NT2/D1 (cell line): ENCODE measurements at regions not wholly inside any gene's neighbourhood (a gene's known extent, or its start where the extent isn't known, plus 50 kb on each side); places are given as distances from the start of the nearest gene placed in this dataset.
A peak's percentile ranks its signal among the peaks of the same experiment; 100 is the strongest.
"Not testable (repeated sequence)": the region's sequence is repeated elsewhere in the genome, so short reads cannot be mapped to it uniquely, and the experiment has no call there.

ENCODE experiments used
- DNase-seq: peaks from one replicate; pipeline ENCODE4 v3.0.0-alpha.2; 2011; ENCODE audit warnings: low read depth, low spot score
- H3K27me3 ChIP-seq: 2 replicates; pipeline ENCODE4 v1.6.0; 2011; ENCODE audit warnings: mild to moderate bottlenecking; ENCODE audit not compliant: insufficient read length, insufficient read depth
- H3K36me3 ChIP-seq: 2 replicates; pipeline ENCODE4 v1.6.1; 2011; ENCODE audit warnings: mild to moderate bottlenecking, low read length, mixed read lengths; ENCODE audit not compliant: insufficient read depth, insufficient read length
- H3K4me1 ChIP-seq: 2 replicates; pipeline ENCODE4 v1.5.1; 2011; ENCODE audit not compliant: insufficient read depth, insufficient read length
- H3K4me3 ChIP-seq: 2 replicates; pipeline ENCODE4 v1.5.1; 2011; ENCODE audit warnings: low read depth; ENCODE audit not compliant: insufficient read length
- H3K9ac ChIP-seq: 2 replicates; pipeline ENCODE4 v1.6.0; 2011; ENCODE audit warnings: low read depth; ENCODE audit not compliant: insufficient read length
- H3K9me3 ChIP-seq: 2 replicates; pipeline ENCODE4 v1.5.1; 2011; ENCODE audit warnings: mild to moderate bottlenecking, low read length; ENCODE audit not compliant: insufficient read depth
- SUZ12 ChIP-seq: IDR thresholded peaks from 2 replicates; pipeline ENCODE4 v1.6.1; 2011; ENCODE audit not compliant: insufficient read length, insufficient read depth; ENCODE audit errors: extremely low read depth
- YY1 ChIP-seq: IDR thresholded peaks from 2 replicates; pipeline ENCODE4 v1.6.1; 2011; ENCODE audit not compliant: insufficient read length, insufficient read depth
- ZNF274 ChIP-seq: IDR thresholded peaks from 2 replicates; pipeline ENCODE4 v1.6.1; 2011; ENCODE audit warnings: mild to moderate bottlenecking, low read depth, low read length

DNA sequence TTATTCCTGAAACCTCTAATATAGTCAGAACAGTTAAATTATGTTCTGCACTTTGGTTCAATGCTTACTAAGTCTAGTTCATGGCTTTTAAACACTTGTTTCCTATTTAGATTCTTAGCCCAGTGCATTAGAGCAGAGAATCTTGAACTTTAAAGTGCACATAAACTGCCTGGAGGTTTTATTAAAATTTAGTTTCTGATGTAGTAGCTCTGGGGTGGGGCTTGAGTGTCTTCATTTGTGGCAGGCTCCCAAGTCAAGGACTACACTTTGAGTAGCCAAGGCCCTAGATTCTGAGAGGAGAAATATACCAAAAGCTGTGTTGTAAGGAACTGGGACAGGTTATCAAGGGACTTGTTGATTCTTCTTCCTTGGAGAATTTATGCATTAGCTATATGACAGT lies 1604.2 kb downstream of the KHDRBS2 start:
- Histone ChIP-seq H3K9ac (no peak overlapping the region), H3K9me3 (no peaks in the 10 kb centered on the region), H3K4me1 (no peaks in the 10 kb centered on the region), H3K36me3 (no peaks in the 10 kb centered on the region), H3K4me3 (no peak overlapping the region), H3K27me3 (no peaks in the 10 kb centered on the region)
- no peak for DNase-seq
- no peak for TF ChIP-seq YY1
- TF ChIP-seq SUZ12, result no peak
- no peak for TF ChIP-seq ZNF274

DNA sequence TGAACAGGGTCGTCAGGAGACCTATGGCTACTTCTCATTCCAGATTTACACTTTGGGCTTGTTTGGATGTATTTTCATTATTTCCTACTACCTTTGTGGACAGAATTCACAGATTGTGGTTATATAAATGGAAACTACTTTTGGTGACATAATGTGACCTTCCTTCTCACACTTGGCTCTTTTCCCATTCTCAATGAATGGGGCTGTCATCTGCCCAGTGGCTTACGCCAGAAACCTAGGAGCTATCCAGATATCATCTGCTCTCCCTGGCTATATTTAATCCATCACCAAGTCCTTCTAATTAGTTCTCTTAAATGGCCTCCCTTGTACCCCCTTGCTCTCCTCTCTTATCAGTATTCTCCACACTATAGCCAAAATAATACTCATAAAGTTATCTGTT lies 1606.8 kb downstream of the KHDRBS2 start:
- no peaks in the 10 kb centered on the region for H3K27me3 ChIP-seq
- H3K9ac ChIP-seq, result no peak overlapping the region
- DNase-seq, result no peak
- H3K9me3 ChIP-seq, result no peaks in the 10 kb centered on the region
- TF ChIP-seq ZNF274, result no peak
- no peak for TF ChIP-seq YY1
- no peak for TF ChIP-seq SUZ12
- no peaks in the 10 kb centered on the region for H3K36me3 ChIP-seq
- no peak overlapping the region for H3K4me3 ChIP-seq
- H3K4me1 ChIP-seq, result no peaks in the 10 kb centered on the region

DNA sequence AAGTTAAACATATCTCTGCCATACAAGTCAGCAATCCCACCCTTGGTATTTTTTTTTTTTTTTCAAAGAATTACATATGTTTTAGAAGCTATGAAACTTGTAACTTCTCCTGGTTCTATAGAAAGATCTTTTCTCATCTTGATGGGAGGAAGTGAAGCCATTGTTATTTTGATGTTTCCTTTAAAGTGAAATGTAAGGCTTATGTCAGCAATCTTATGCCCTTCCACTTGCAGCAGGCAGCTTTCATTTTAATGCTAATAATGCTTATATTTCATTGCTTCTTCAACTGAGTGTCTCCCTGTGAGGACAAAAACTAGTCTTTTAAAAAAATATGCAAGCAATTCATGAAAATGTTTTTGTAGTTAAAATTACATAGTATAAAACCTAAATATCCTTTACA lies 1614.7 kb downstream of the KHDRBS2 start:
- H3K4me1 ChIP-seq, result no peaks in the 10 kb centered on the region
- no peak overlapping the region for H3K9ac ChIP-seq
- H3K4me3 ChIP-seq, result no peak overlapping the region
- no peaks in the 10 kb centered on the region for H3K9me3 ChIP-seq
- peak; percentile 6 for DNase-seq
- H3K36me3 ChIP-seq, result no peaks in the 10 kb centered on the region
- H3K27me3 ChIP-seq, result no peaks in the 10 kb centered on the region
- no peak for TF ChIP-seq YY1
- no peak for TF ChIP-seq SUZ12

DNA sequence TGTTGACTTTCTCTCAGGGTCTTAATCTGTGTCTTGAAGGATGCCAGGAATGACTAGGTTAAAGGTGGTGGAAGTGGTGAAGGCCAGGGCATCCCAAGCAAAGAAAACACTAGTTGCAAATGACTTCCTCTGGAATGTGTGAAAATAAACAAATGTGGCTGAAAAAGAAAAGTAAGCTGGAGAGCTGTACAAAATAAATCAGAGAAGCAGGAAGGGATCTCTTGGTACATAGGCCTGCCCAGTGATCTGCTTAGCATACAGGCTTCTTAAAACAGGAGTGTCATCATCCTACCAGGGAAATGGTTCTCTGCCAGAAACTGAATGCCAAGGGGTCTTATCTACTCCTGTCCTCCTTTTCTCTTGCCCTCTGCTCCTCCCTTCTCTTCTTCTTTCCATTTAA lies 1616.0 kb downstream of the KHDRBS2 start:
- no peak for TF ChIP-seq ZNF274
- no peak for TF ChIP-seq YY1
- TF ChIP-seq SUZ12, result no peak
- H3K4me3 ChIP-seq, result no peak overlapping the region
- no peaks in the 10 kb centered on the region for H3K9me3 ChIP-seq

DNA sequence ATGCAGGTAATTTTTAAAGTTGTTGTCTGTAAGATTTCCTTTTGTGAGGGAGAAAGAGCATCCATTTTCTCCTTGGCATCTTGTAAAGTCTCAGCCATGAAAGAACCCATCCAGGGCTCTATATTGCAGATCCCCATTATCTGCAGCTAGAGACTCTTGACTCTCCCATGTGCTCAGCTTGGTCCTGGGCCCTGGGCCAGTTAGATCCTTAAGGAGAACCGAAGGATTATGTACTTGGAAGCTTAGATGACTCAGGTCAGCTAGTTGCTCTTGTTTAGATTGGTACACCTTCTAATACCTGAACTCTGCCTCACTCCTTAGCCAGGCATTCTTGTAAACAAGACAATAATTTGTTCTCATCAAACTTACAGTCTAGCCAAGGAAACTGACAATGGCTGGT lies 1617.6 kb downstream of the KHDRBS2 start:
- Histone ChIP-seq H3K9me3 (no peaks in the 10 kb centered on the region), H3K27me3 (no peaks in the 10 kb centered on the region), H3K9ac (no peak overlapping the region), H3K36me3 (no peaks in the 10 kb centered on the region), H3K4me3 (no peak overlapping the region), H3K4me1 (no peaks in the 10 kb centered on the region)
- no peak for DNase-seq
- no peak for TF ChIP-seq SUZ12
- no peak for TF ChIP-seq YY1
- TF ChIP-seq ZNF274, result no peak

More for the DNA sequence above, 1616.0 kb downstream of the KHDRBS2 start:
- DNase-seq, result no peak
- Histone ChIP-seq H3K4me1 (no peaks in the 10 kb centered on the region), H3K36me3 (no peaks in the 10 kb centered on the region), H3K9ac (no peak overlapping the region), H3K27me3 (no peaks in the 10 kb centered on the region)

DNA sequence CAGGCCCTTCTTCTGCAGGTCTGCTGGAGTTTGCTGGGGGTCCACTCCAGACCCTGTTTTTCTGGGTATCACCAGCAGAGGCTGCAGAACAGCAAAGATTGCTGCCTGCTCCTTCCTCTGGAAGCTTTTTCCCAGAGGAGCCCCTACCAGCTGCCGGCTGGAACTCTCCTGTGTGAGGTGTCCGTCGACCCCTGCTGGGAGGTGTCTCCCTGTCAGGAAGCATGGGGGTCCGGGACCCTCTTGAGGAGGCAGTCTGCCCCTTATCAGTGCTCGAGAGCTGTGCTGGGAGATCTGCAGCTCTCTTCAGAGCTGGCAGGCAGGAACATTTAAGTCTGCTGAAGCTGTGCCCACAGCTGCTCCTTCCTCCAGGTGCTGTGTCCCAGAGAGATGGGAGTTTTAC lies 1622.8 kb downstream of the KHDRBS2 start:
- H3K36me3 ChIP-seq, H3K4me3 ChIP-seq, H3K27me3 ChIP-seq, DNase-seq, H3K9me3 ChIP-seq, H3K9ac ChIP-seq, H3K4me1 ChIP-seq: not testable (repeated sequence)

DNA sequence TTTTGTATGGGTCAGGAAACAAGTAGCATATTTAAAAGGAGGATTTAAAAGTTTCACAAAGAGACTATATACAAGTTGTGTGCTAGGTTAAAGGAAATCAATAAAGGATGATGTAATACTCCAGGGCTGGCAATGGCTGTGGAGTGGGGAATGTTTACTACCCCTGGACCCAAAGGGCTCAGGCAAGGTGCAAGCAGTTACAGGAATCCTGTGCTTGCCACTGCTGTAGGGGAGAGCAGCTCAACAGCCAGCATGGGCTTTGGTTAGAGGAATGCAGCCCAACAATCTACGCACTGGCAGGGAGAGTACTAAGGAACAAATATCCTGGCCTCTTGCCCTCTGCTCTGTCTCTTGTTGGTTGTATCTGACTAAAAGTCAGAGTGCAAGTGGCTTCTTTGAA lies 1642.2 kb downstream of the KHDRBS2 start:
- Histone ChIP-seq H3K4me1 (no peaks in the 10 kb centered on the region), H3K9ac (no peak overlapping the region), H3K27me3 (no peaks in the 10 kb centered on the region), H3K9me3 (no peaks in the 10 kb centered on the region), H3K4me3 (no peak overlapping the region), H3K36me3 (no peaks in the 10 kb centered on the region)
- DNase-seq, result no peak
- TF ChIP-seq ZNF274, result no peak
- no peak for TF ChIP-seq SUZ12
- no peak for TF ChIP-seq YY1

DNA sequence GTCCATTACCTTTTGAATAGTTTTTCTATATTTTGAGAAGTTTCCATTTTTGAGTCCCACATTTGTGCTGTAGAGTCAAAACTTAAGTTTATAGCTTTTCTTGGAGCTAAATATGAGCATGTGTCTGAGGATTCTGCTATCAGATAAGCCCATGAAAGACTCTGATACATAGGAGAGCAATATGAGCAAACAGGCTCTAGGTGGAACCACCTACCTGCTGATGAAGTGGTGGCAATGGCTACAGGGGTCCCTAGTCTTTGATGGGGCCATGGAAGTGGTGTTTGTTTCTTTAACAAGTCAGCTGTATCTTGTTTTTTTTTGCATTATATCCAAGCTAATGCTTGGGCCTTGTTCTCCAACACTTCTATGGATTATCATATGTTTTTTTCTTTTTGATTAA lies 1646.8 kb downstream of the KHDRBS2 start:
- not testable (repeated sequence) for H3K27me3 ChIP-seq, H3K4me1 ChIP-seq, DNase-seq, H3K36me3 ChIP-seq, H3K4me3 ChIP-seq, H3K9me3 ChIP-seq, H3K9ac ChIP-seq
